GM21619 (cell line): ENCODE measurements at regions not wholly inside any gene's neighbourhood (a gene's known extent, or its start where the extent isn't known, plus 50 kb on each side); places are given as distances from the start of the nearest gene placed in this dataset.
"Not testable (repeated sequence)": the region's sequence is repeated elsewhere in the genome, so short reads cannot be mapped to it uniquely, and the experiment has no call there.

Experiments
- ATAC-seq: cut with Tn5 transposase; IDR thresholded peaks from one replicate; pipeline ENCODE4 v1.9.1; 2021; ENCODE audit not compliant: unreplicated experiment

DNA sequence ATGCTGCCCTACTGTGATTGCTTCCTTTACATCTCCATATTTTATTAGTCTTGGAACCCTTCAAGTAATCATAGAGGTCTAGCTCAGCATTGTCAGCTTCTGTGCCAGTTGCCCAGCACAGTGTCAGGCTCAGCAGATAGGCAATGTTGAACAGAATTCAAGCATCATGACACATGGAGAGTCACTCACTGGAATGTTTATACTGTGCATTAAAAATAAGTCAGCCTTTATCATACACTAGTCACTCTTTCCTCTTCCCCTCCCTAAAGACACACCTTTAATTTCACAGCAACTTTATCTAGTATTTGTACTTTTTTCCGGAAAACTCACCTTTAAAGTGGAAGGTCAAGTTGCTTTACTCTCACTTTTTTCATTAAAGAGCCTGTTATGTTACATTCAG is 253.8 kb upstream of the CDH11 start:
- no peak for ATAC-seq

DNA sequence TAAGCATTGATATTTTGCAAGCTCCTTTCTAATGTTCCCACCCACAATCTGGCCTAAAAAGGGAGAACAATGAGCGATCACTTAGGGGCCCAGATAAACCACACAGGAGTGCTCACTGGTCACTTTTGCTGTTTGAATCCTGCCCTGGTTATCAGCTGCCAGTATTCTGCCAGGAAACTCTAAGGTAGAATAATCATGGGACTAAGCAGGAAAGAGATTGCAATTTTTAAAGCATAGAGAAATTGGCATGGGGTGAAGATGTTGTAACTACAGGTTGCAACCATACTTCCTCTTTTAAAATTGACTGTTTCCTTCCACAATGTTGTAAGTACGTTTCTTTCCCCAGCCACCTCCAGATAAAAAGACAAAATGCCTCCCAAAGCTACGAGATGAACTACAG is 251.2 kb upstream of the CDH11 start:
- ATAC-seq = no peak

DNA sequence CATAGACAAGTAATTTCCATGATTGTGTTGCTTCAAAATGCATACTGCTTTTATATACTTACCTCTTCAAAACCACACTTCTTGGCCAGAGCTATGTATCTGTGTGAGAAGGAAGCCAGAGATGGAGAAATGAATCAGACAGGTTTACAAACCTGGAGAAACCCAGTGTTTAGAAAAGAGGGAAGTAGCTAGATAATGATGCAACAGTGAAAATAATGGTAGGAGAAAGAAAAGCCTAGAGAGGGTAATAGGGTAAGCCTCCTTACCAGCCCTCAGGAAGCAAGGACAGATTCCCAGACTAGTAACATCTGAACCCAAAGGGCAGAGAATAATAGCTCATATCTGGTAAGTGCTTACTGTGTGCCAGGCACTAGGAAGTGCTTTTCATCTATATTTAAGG is 250.3 kb upstream of the CDH11 start:
- ATAC-seq = no peak

DNA sequence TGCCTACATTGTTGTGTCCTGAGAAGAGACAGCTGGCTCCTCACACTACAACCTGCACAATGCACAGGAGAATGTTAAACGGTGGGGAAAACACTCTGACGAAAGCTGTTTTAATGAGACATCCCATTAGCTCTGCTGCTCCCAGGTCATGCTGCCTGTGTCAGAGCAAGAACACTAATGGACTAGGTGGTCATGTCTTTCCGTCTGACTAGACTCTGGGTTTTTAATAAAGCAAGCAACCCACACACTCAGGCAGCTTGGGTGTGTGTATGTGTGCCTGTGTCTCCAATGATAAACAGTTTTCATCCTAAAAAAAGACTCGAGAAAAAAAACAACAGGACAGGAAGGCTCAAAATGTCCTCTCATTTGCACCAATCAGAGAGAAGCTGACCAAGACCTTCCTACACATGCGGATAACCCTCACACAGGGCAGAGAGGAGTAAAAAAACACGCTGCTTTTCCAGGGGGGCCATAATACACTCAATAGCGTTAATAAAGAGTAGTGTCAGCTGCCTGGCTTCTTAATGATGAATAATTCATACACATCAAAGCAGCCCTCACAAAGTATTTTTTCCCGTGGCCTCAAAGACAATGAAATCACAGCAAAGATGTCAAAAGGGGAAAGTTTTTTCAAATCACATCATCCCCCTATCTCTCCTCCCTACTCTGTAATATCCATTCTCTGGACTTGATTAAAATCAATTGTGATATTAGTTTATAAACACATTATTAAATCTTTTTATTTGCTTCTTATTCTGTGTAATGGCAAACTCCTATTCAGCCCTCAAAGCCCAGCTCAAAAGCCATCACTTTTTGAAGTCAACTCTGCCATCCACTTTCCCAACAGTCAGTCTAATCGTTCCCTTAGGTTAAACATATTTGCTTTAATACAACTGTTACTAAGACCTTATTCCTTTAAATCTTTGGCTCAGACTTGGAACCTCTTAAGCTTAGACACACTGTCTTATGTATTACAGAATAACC is 244.2 kb upstream of the CDH11 start:
- no peak for ATAC-seq

DNA sequence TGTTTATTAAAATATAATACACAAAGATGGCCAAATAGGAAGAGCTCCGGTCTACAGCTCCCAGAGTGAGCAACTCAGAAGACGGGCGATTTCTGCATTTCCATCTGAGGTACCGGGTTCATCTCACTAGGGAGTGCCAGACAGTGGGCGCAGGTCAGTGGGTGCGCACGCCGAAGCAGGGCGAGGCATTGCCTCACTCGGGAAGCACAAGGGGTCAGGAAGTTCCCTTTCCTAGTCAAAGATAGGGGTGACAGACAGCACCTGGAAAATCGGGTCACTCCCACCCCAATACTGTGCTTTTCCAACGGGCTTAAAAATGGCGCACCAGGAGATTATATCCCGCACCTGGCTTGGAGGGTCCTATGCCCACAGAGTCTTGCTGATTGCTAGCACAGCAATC is 234.9 kb upstream of the CDH11 start:
- not testable (repeated sequence) for ATAC-seq

DNA sequence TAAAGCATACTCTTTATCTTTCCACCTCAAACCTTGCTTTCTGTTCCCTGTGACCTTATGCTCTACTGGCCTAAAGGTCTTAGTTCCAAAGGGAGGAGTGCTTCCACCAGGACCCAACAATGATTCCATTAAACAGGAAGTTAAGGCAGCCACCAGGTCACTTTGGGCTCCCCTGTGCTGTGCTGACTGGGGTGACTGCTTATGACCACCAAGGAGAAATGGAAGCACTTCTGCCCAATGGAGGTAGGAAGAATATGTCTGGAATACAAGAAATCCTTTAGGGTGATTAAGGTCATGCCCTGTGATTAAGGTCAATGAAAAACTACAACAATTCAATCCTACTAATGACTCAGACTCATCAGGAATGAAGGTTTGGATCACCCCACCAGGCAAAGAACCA is 233.8 kb upstream of the CDH11 start:
- no peak for ATAC-seq

DNA sequence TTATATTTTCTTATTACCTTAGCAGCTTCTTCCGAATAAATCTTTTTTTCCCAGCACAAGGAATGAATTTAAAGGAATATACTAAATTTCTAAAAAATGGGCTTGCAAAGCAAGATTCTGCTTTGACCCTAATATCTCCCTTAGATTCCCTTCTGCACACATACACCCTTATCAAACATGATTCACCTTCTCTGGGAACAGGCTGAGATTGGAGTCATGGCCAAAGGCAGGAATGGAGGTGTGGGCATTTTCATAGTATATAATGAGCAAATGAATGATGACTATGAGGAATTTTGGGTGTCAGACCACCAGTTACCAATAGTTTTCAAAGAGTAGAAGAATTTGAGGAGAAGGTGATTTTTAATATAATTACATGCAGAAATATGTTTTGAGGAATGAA is 231.3 kb upstream of the CDH11 start:
- no peak for ATAC-seq

DNA sequence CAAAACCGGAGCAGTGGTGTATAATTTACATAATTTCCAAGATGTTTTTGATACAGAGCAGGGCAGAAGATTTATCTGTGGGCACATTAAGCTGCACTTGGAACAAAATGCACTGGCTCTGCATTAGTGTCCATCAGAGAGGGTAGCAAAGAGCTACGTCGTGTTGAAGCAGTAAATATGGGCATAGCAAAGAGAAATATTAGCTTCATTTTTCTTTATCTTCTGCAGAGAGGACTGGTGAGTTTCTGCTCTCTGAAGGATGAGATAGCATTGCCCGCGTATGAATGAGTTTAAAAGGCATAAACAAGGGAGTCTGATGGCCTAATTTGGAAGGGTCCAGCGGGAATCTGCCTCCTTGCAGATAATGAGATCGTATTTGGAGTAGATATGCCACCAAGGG is 227.8 kb upstream of the CDH11 start:
- no peak for ATAC-seq

DNA sequence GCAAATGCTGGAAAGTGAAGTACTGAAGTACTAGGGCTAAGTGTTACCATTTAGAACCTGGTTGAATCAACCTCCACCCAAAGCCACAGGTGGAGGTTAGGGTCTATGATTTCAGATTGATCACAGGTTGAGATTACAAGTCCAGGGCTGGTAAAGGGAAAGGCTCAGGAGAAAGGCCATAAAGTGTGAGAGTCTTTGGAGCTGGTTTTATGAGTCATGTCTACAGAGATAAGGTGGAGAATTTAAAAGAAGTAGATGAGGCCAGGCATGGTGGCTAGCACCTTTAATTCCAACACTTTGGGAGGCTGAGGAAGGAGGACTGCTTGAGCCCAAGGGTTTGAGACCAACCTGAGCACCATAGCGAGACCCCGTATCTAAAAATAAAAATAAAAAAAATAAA is 221.7 kb upstream of the CDH11 start:
- ATAC-seq = no peak

DNA sequence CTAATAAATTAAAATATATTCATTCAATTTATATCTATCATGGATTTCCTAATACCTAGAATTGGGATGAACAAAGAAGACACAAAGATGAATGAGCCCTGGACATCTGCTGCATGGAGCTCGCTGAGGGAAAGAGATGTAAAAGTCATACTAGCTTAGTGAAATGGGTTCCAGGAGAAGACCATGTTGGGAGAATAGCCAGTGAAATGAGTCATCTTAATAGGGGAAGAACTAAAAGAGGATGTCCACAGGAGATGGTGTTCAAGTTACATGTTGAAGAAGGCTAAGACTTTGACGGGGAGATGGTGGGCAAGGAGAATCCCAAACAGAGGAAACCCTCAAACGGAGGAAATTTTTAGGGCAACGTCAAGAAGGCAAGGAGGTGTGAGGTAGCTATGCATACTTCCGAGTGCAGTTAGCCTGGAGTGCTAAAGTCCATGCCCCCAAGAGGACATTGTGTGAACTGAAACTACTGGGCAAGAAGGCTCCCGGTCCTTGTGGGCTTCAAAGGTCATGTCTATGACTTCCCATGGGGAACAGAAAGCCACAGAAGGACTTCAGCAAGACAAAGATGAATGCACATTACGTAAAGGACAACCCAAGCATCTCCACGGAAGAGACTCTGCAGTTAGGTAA is 220.5 kb upstream of the CDH11 start:
- ATAC-seq = no peak

DNA sequence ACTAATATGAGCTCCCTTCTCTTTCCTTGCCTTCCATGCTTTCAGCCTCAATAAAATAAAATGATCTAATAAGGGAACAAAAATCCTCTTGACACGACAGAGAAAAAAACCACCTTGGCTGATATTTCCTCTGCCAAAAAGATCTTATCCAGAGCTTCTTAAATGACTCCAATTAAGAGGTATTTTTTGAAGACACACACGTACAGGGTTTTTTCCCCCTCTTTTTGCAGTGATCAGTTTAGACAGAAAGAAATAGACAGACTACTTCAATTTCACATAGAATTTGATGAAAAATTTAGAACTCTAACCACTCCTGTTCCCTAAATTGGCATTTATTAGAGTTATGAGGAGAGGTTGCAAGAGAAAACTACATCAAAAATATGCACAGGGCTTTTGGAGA is 217.2 kb upstream of the CDH11 start:
- no peak for ATAC-seq

DNA sequence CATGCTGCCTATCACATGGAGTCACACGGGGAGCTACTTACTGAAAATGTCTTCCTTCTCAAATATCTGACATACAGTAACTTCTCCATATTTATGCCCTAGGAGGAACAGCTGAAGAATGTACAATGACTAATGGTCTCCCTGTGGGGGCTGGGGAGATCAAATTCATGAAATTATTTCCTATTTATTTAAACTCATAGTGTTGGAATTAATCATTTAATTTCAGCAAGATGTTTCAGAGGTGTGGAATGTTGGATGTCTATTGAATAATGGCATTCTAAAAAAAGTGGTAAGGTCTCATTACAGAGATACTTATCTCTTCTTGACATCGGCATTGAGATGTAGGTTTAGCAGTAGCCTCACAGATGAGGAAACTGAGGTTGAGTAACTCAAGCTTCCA is 214.3 kb upstream of the CDH11 start:
- no peak for ATAC-seq

DNA sequence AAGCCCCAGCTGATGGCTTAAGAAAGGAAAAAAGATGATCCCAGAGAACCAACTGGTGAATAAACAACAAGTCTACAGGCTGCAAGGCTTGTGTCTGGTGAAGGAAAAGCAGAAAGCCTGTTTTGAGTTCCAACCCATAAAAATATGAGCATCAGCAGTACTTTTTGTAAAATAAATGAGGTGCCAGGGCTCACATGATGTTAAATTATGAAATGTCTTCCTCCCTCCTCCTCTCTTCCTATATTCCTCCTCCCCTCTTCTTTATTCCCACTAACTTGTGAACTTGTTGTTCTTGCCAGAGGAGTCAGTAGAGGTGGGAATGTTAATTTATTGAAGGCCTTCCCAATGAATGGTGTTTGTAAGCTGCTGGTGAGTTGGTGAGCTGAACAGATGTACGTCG is 212.2 kb upstream of the CDH11 start:
- ATAC-seq = no peak

DNA sequence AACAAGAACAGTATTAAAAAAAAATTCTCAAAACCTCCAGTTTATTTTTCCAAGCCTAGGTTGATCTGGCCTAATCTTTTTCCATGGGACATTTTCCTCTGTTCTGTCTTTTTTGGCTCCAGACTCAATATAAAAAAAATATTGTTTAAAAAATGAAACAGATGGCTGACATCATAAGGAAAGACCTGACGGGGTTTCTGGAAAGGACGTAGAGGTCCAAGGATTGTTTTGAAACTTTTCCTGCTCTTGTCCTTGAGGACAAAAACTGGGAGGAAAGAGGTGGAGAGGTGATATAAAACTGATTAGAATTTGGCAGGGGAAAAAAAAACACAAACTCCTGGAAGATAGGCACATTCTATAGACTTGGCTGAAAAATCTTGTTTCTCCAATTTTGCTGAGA is 211.4 kb upstream of the CDH11 start:
- ATAC-seq = no peak

DNA sequence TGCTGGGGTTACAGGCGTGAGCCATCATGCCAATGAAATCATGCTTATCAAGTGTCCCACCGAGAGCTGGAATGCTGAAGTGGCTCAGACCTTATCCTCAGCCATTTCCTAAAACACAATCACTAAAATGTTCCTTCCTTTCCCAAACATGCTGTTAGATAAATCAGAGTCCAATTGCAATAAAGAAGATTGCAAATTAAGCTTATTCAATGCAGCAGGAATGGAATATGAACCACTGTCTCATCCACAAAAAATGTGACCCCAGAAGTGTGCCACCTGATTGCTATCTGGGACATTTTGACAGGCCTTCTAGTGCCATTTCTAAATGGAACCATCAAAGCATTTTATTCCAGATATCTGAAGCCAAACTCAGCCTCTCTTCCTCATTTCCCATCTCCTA is 205.5 kb upstream of the CDH11 start:
- ATAC-seq = no peak

DNA sequence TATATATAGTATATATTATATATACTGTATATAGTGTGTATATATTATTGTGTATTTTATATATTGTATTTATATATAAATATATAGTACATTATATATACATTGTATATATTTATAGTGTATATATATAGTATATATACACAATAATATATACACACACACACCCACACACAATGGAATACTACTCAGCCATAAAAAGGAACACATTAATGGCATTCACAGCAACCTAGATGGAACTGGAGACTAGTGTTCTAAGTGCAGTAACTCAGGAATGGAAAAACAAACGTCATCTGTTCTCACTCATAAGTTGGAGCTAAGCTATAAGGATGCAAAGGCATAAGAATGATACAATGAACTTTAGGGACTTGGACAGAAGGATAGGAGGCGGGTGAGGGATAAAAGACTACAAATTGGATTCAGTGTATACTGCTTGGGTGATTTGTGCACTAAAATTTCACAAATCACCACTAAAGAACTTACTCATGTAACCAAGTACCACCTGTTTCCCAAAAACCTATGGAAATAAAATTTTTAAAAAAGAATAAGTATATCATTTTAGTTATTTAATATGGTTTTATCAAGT is 201.9 kb upstream of the CDH11 start:
- ATAC-seq = no peak

DNA sequence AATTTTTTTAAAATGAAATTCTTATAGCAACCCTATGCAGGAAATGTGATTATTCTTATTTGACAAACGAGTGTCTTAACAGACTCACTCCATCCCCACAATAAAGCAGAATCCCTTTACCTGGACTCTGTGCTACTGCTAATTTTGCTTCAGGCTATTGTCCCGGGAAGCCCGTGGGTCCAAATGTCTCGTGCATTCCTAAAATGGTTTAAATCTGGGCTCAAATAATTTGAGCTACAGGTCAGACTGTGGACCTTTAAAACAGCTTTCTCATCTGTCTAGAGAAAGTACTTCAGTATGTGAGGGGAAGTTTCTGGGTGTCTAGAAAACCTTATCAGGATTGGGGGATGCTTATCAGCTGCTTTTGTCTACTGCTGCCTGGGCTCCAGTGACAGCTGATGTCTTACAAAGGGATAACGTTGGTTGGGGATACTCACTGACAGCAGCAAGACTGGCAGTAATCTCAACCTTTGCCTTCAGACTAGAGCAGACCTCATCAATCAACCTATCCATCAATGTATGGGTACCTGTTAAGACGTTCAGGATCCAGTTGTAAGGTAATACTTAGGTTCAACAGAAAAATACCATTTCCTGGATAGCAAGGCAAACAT is 197.9 kb upstream of the CDH11 start:
- no peak for ATAC-seq

DNA sequence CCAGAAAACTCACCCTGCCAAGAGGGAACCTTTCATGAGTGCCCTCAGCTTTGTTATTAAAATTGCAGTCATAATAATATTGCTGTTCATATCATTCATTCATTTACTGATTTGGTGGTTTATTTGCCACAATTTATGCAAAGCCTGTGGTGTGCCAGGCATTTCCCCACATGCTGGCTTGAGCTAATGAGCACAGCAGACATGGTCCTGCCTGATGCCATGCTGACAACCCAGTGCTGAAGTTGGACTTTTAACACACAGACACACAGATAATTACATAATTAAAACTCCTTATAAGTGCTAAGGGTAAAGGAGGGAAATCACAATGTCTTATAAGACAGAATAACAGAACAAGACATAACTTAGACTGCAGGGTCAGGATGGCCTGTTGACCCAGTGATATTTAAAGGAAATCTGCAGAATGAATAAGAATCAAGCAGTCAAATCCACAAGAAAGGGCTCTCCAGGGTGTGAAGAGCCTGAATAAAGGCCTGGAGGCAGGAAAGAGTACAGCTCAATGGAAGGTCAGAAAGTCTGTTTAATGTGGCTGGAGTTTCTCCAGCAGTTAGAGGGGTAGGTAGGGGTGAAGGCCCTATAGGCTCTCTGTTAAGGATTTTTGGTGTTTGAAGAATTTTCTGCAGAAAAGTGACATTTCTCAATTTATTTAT is 196.9 kb upstream of the CDH11 start:
- ATAC-seq = no peak

DNA sequence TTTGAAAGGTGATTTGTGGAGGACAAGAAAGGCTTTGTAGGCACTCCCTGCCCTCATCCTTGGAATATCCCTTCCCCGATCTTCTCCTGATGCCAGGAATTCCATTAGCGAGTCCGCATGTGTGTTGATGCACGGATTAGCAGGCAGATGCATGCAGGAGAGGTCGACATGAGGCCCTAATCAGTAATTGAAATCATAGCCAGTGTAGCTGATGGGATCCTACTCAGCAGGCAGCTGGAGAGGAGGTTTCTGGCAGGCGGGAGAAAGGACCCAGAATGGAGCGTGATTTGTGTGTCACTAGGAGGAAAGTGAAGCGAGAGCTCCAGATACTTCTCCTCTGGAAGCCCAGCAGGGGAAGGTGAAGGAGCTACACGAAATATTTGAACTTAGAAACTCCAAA is 196.3 kb upstream of the CDH11 start:
- ATAC-seq = no peak

DNA sequence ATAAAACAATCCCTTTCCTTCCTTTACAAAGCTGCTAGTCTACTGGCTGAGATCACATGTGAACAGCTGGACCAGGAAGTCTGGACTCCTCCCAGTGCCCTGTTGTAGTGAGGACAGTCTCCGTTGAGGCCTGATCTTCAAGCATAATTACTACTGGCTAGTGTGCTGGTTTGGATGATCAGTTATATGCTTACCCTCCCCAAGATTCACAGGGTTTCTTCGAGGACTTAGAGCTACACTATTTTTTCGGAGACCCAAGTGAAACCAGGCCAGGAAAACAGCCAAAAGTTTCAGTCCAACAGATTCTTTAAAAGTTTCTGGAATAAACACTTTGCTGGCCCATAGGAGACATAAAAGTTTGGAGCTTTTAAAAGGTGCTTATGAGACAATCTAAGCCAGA is 194.9 kb upstream of the CDH11 start:
- ATAC-seq = no peak

DNA sequence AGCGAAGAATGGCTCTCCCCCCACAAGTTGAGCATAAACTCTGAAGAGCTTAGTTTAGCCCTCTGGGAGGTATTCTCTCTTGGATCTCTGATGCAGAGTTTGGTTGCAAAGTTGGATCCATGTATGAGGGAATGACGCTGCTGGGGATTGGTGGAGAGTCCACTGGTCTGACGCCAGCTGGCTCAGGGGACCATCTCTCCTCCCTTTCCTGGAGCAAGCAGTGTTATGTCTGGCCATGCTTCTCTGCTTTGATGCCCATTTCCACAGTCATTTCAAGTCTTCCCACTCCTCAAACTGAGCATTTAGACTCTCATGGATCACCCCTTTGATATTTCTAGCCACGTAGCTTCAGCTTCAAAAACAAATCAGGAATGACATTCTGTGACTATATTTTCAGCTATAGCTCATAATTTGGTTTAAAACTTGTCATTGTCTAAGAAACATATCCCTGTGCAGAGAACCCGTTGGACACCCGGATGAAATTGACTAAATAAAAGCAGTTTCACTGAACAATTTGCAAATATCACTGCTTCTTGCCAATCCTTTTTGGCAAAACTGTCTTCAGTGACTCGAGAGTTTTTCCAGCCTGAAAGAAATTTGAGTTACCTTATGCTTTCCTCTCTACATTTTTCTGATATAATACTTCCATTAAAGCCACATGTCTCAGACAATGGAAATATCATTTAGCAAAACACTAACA is 193.4 kb upstream of the CDH11 start:
- no peak for ATAC-seq
